MG63 (cell line): ENCODE measurements at regions not wholly inside any gene's neighbourhood (a gene's known extent, or its start where the extent isn't known, plus 50 kb on each side); places are given as distances from the start of the nearest gene placed in this dataset.

Experiments
- DNase-seq: peaks from one replicate; pipeline ENCODE4 v3.0.0-alpha.2; 2020
- H3K27me3 ChIP-seq: fragments of 250-450 bp; sonication (Bioruptor Pico); 2 replicates; pipeline ENCODE4 v1.5.1; 2020; ENCODE audit warnings: mild to moderate bottlenecking, moderate library complexity
- H3K36me3 ChIP-seq: fragments of 250-450 bp; sonication (Bioruptor Pico); 2 replicates; pipeline ENCODE4 v1.5.1; 2020; ENCODE audit warnings: mild to moderate bottlenecking, moderate library complexity
- H3K4me3 ChIP-seq: fragments of 250-450 bp; sonication (Bioruptor Pico); 2 replicates; pipeline ENCODE4 v1.5.1; 2020; ENCODE audit warnings: mild to moderate bottlenecking, moderate library complexity
- H3K9me3 ChIP-seq: fragments of 250-450 bp; sonication (Bioruptor Pico); 2 replicates; pipeline ENCODE4 v1.5.1; 2020; ENCODE audit warnings: mild to moderate bottlenecking, moderate library complexity

GRCh38 chr7:26099236-26099635 is 52.8 kb upstream of the NFE2L3 start:
- H3K9me3 ChIP-seq = no peaks in the 10 kb centered on the region

GRCh38 chr7:26100406-26101339 is 51.3 kb upstream of the NFE2L3 start:
- Histone ChIP-seq H3K9me3 (no peaks in the 10 kb centered on the region), H3K36me3 (no peaks in the 10 kb centered on the region), H3K27me3 (no peaks in the 10 kb centered on the region), H3K4me3 (no peak overlapping the region)
- no peak for DNase-seq

More at GRCh38 chr7:26099236-26099635, 52.8 kb upstream of the NFE2L3 start:
- Histone ChIP-seq H3K36me3 (no peaks in the 10 kb centered on the region), H3K4me3 (no peak overlapping the region), H3K27me3 (no peaks in the 10 kb centered on the region)
- DNase-seq = no peak

GRCh38 chr7:26101361-26102151 is 50.4 kb upstream of the NFE2L3 start:
- Histone ChIP-seq H3K27me3 (no peaks in the 10 kb centered on the region), H3K36me3 (no peaks in the 10 kb centered on the region), H3K9me3 (no peaks in the 10 kb centered on the region), H3K4me3 (no peak overlapping the region)
- DNase-seq = no peak

GRCh38 chr7:26102176-26102575 is 49.8 kb upstream of the NFE2L3 start:
- no peaks in the 10 kb centered on the region for H3K9me3 ChIP-seq
- no peak overlapping the region for H3K4me3 ChIP-seq
- H3K36me3 ChIP-seq = no peaks in the 10 kb centered on the region
- H3K27me3 ChIP-seq = no peaks in the 10 kb centered on the region
- no peak for DNase-seq
